Left kidney (tissue), 1 donor: ENCODE measurements at regions not wholly inside any gene's neighbourhood (a gene's known extent, or its start where the extent isn't known, plus 50 kb on each side); places are given as distances from the start of the nearest gene placed in this dataset.
"Not testable (repeated sequence)": the region's sequence is repeated elsewhere in the genome, so short reads cannot be mapped to it uniquely, and the experiment has no call there.

Experiments used
- DNase-seq: peaks from one replicate; pipeline ENCODE4 v3.0.0-alpha.2; 2013

- DNase-seq, result no peak
Measured at GRCh38 chr3:96488708-96489107, 325.7 kb upstream of the EPHA6 start.

- DNase-seq, result no peak
Measured at GRCh38 chr3:96491023-96491422, 323.4 kb upstream of the EPHA6 start.

- DNase-seq, result no peak
Measured at GRCh38 chr3:96491868-96492267, 322.5 kb upstream of the EPHA6 start.

- DNase-seq, result no peak
Measured at GRCh38 chr3:96510334-96510733, 304.1 kb upstream of the EPHA6 start.

GRCh38 chr3:96537165-96537564 lies 277.2 kb upstream of the EPHA6 start:
- DNase-seq, result no peak

- DNase-seq, result no peak
Measured at GRCh38 chr3:96538186-96538585, 276.2 kb upstream of the EPHA6 start.

GRCh38 chr3:96548073-96548472 lies 266.3 kb upstream of the EPHA6 start:
- DNase-seq, result no peak

GRCh38 chr3:96576935-96577334 lies 237.5 kb upstream of the EPHA6 start:
- no peak for DNase-seq

- no peak for DNase-seq
Measured at GRCh38 chr3:96584066-96584465, 230.3 kb upstream of the EPHA6 start.

GRCh38 chr3:96606865-96607264 lies 207.5 kb upstream of the EPHA6 start:
- DNase-seq, result not testable (repeated sequence)

- no peak for DNase-seq
Measured at GRCh38 chr3:96619475-96619874, 194.9 kb upstream of the EPHA6 start.

- no peak for DNase-seq
Measured at GRCh38 chr3:96622878-96623277, 191.5 kb upstream of the EPHA6 start.

- no peak for DNase-seq
Measured at GRCh38 chr3:96631050-96631449, 183.3 kb upstream of the EPHA6 start.

GRCh38 chr3:96646596-96646995 lies 167.8 kb upstream of the EPHA6 start:
- DNase-seq, result no peak

GRCh38 chr3:96657710-96658109 lies 156.7 kb upstream of the EPHA6 start:
- no peak for DNase-seq

GRCh38 chr3:96671861-96672595 lies 142.4 kb upstream of the EPHA6 start:
- DNase-seq, result not testable (repeated sequence)

GRCh38 chr3:96677156-96677555 lies 137.2 kb upstream of the EPHA6 start:
- peak; percentile 1 for DNase-seq

GRCh38 chr3:96678325-96678724 lies 136.1 kb upstream of the EPHA6 start:
- no peak for DNase-seq

- DNase-seq, result no peak
Measured at GRCh38 chr3:96700322-96701315, 113.8 kb upstream of the EPHA6 start.

GRCh38 chr3:96705895-96706294 lies 108.5 kb upstream of the EPHA6 start:
- DNase-seq, result no peak

- no peak for DNase-seq
Measured at GRCh38 chr3:96706509-96706908, 107.9 kb upstream of the EPHA6 start.

- no peak for DNase-seq
Measured at GRCh38 chr3:96711816-96712215, 102.6 kb upstream of the EPHA6 start.

- DNase-seq, result no peak
Measured at GRCh38 chr3:96712792-96713191, 101.6 kb upstream of the EPHA6 start.
